ENCODE measurements at regions not wholly inside any gene's neighbourhood (a gene's known extent, or its start where the extent isn't known, plus 50 kb on each side); places are given as distances from the start of the nearest gene placed in this dataset.
"Not testable (repeated sequence)": the region's sequence is repeated elsewhere in the genome, so short reads cannot be mapped to it uniquely, and the experiment has no call there.

- H3K4me3 ChIP-seq (ENCODE audit: low read depth, low read length), result no peak overlapping the region
- DNase-seq (ENCODE audit: low read depth), result no peak
- no peak for TF ChIP-seq CTCF (IDR thresholded peaks at IDR 0.05; ENCODE audit: low read depth, low read length, missing control alignments)
These were observed 426.6 kb downstream of the BRD1 start for GRCh38 chr22:49400941-49401598.

- DNase-seq (ENCODE audit: low read depth), result no peak
- H3K4me3 ChIP-seq (ENCODE audit: low read depth, low read length), result no peak overlapping the region
- TF ChIP-seq CTCF (IDR thresholded peaks at IDR 0.05; ENCODE audit: low read depth, low read length, missing control alignments), result no peak
These were observed 427.3 kb downstream of the BRD1 start for GRCh38 chr22:49400136-49400940.

- TF ChIP-seq CTCF (IDR thresholded peaks at IDR 0.05; ENCODE audit: low read depth, low read length, missing control alignments), result no peak
- no peak overlapping the region for H3K4me3 ChIP-seq (ENCODE audit: low read depth, low read length)
- no peak for DNase-seq (ENCODE audit: low read depth)
These were observed 429.0 kb downstream of the BRD1 start for GRCh38 chr22:49398646-49399045.

- DNase-seq (ENCODE audit: low read depth), result no peak
- TF ChIP-seq CTCF (IDR thresholded peaks at IDR 0.05; ENCODE audit: low read depth, low read length, missing control alignments), result no peak
- no peak overlapping the region for H3K4me3 ChIP-seq (ENCODE audit: low read depth, low read length)
These were observed 429.6 kb downstream of the BRD1 start for GRCh38 chr22:49398115-49398514.

- TF ChIP-seq CTCF (IDR thresholded peaks at IDR 0.05; ENCODE audit: low read depth, low read length, missing control alignments), result no peak
- no peak overlapping the region for H3K4me3 ChIP-seq (ENCODE audit: low read depth, low read length)
- no peak for DNase-seq (ENCODE audit: low read depth)
These were observed 430.9 kb downstream of the BRD1 start for GRCh38 chr22:49396817-49397216.

GRCh38 chr22:49395617-49396016 is 432.1 kb downstream of the BRD1 start:
- no peak overlapping the region for H3K4me3 ChIP-seq (ENCODE audit: low read depth, low read length)
- no peak for TF ChIP-seq CTCF (IDR thresholded peaks at IDR 0.05; ENCODE audit: low read depth, low read length, missing control alignments)
- no peak for DNase-seq (ENCODE audit: low read depth)

GRCh38 chr22:49395062-49395461 is 432.6 kb downstream of the BRD1 start:
- not testable (repeated sequence) for H3K4me3 ChIP-seq (ENCODE audit: low read depth, low read length); DNase-seq (ENCODE audit: low read depth)
